ENCODE measurements at regions not wholly inside any gene's neighbourhood (a gene's known extent, or its start where the extent isn't known, plus 50 kb on each side); places are given as distances from the start of the nearest gene placed in this dataset.
A peak's percentile ranks its signal among the peaks of the same experiment; 100 is the strongest.

GRCh38 chr6:100267721-100268123 lies 197.0 kb downstream of the SIM1 start:
- DNase-seq (ENCODE audit: low read depth in 3 of 3), result no peak

- DNase-seq (ENCODE audit: low read depth in 3 of 3), result no peak
Observed at GRCh38 chr6:100266494-100267401, 198.0 kb downstream of the SIM1 start.

- DNase-seq (ENCODE audit: low read depth in 3 of 3), result no peak
Observed at GRCh38 chr6:100262086-100262485, 202.6 kb downstream of the SIM1 start.

- DNase-seq (ENCODE audit: low read depth in 3 of 3), result no peak
Observed at GRCh38 chr6:100261486-100261885, 203.2 kb downstream of the SIM1 start.

- DNase-seq (ENCODE audit: low read depth in 3 of 3), result no peak
Observed at GRCh38 chr6:100260584-100260983, 204.1 kb downstream of the SIM1 start.

GRCh38 chr6:100259865-100260264 lies 204.9 kb downstream of the SIM1 start:
- no peak for DNase-seq (ENCODE audit: low read depth in 3 of 3)

GRCh38 chr6:100258752-100259151 lies 206.0 kb downstream of the SIM1 start:
- no peak for DNase-seq (ENCODE audit: low read depth in 3 of 3)

GRCh38 chr6:100257793-100258395 lies 206.8 kb downstream of the SIM1 start:
- DNase-seq (ENCODE audit: low read depth in 3 of 3), result no peak

GRCh38 chr6:100255701-100256100 lies 209.0 kb downstream of the SIM1 start:
- DNase-seq (ENCODE audit: low read depth in 3 of 3), result no peak

- no peak for DNase-seq (ENCODE audit: low read depth in 3 of 3)
Observed at GRCh38 chr6:100247123-100247522, 217.6 kb downstream of the SIM1 start.

- DNase-seq (ENCODE audit: low read depth in 3 of 3), result no peak
Observed at GRCh38 chr6:100246206-100246605, 218.5 kb downstream of the SIM1 start.

GRCh38 chr6:100240798-100241197 lies 223.9 kb downstream of the SIM1 start:
- DNase-seq (ENCODE audit: low read depth in 3 of 3), result no peak

GRCh38 chr6:100237821-100238220 lies 226.9 kb downstream of the SIM1 start:
- no peak for DNase-seq (ENCODE audit: low read depth in 3 of 3)

GRCh38 chr6:100236389-100236788 lies 228.3 kb downstream of the SIM1 start:
- DNase-seq (ENCODE audit: low read depth in 3 of 3), result no peak

GRCh38 chr6:100235631-100236030 lies 229.1 kb downstream of the SIM1 start:
- no peak for DNase-seq (ENCODE audit: low read depth in 3 of 3)

- DNase-seq (ENCODE audit: low read depth in 3 of 3), result no peak
Observed at GRCh38 chr6:100234625-100235024, 230.1 kb downstream of the SIM1 start.

GRCh38 chr6:100232781-100233573 lies 231.7 kb downstream of the SIM1 start:
- no peak for DNase-seq (ENCODE audit: low read depth in 3 of 3)

- DNase-seq (ENCODE audit: low read depth in 3 of 3), result no peak
Observed at GRCh38 chr6:100230953-100231316, 233.8 kb downstream of the SIM1 start.

GRCh38 chr6:100230115-100230952 lies 234.4 kb downstream of the SIM1 start:
- DNase-seq (ENCODE audit: low read depth in 3 of 3), result no peak

- DNase-seq (ENCODE audit: low read depth in 3 of 3), result no peak
Observed at GRCh38 chr6:100229512-100229911, 235.2 kb downstream of the SIM1 start.

GRCh38 chr6:100228834-100229441 lies 234.9 kb upstream of the MCHR2 start:
- DNase-seq (ENCODE audit: low read depth in 3 of 3), result peak in 1 of 3 experiments; percentile 34
